ENCODE measurements at regions not wholly inside any gene's neighbourhood (a gene's known extent, or its start where the extent isn't known, plus 50 kb on each side); places are given as distances from the start of the nearest gene placed in this dataset.
A peak's percentile ranks its signal among the peaks of the same experiment; 100 is the strongest.

DNA sequence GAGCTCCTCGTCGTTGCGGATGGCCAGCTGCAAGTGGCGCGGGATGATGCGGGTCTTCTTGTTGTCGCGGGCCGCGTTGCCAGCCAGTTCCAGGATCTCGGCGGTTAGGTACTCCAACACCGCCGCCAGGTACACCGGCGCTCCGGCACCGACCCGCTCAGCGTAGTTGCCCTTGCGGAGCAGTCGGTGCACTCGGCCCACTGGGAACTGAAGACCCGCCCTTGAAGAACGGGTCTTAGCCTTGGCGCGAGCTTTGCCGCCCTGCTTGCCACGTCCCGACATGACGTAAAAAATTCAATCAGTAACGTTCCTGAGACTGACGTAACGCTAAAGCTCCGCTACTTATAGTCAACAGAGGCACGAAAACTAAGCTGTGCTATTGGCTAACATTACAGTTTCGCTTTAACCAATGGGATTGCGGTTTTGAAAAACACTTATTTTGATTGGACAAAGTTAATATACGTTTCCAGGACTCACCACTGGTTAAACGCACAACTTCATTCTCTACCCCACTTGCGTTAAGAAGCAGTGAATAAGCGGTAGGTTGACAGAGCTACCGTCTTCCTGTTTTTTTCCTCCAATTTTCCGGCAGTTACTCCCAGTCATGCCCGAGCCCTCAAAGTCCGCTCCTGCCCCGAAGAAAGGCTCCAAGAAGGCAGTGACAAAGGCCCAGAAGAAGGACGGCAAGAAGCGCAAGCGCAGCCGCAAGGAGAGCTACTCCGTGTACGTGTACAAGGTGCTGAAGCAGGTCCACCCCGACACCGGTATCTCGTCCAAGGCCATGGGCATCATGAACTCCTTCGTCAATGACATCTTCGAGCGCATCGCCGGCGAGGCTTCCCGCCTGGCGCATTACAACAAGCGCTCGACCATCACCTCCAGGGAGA is 73.9 kb downstream of the OR2B2 start (continued):
- TF ChIP-seq TCF12 (IDR thresholded peaks at IDR 0.05) (no peak), TCF12 (CRISPR knock-in tag; IDR thresholded peaks at IDR 0.05) (peak; percentile 93; the same call in 1 of the 2 replicates), ZNF335 (CRISPR knock-in tag; IDR thresholded peaks at IDR 0.05) (no peak), SMARCE1 (IDR thresholded peaks at IDR 0.05; ENCODE audit: borderline replicate concordance) (no peak), CBFB (CRISPR knock-in tag; IDR thresholded peaks at IDR 0.05) (peak; percentile 85), ZNF354B (CRISPR knock-in tag; IDR thresholded peaks at IDR 0.05) (no peak), ZNF232 (CRISPR knock-in tag; IDR thresholded peaks at IDR 0.05; ENCODE audit: borderline replicate concordance) (no peak; the same call in 1 of the 2 replicates), NFYB (CRISPR knock-in tag; IDR thresholded peaks at IDR 0.05) (peak; percentile 95), ZNF33B (CRISPR knock-in tag; IDR thresholded peaks at IDR 0.05) (no peak), TBX3 (IDR thresholded peaks at IDR 0.05; ENCODE audit: borderline replicate concordance) (peak; percentile 23; the same call in 1 of the 2 replicates), ZNF292 (CRISPR knock-in tag; IDR thresholded peaks at IDR 0.05; ENCODE audit: borderline replicate concordance, low read depth) (no peak), ELF1 (CRISPR knock-in tag; IDR thresholded peaks at IDR 0.05) (no peak), ZBTB21 (CRISPR knock-in tag; IDR thresholded peaks at IDR 0.05) (peak; percentile 100), ZNF569 (CRISPR knock-in tag; IDR thresholded peaks at IDR 0.05; ENCODE audit: borderline replicate concordance) (no peak), ZNF20 (CRISPR knock-in tag; IDR thresholded peaks at IDR 0.05) (peak; percentile 9; the same call in 1 of the 2 replicates), REXO4 (CRISPR knock-in tag; IDR thresholded peaks at IDR 0.05; ENCODE audit: borderline replicate concordance) (0 out of 2 replicates have a peak, but pooled peaks have one; percentile 11), BCL6 (CRISPR knock-in tag; IDR thresholded peaks at IDR 0.05) (peak; percentile 52; the same call in 1 of the 2 replicates), MTF1 (CRISPR knock-in tag; IDR thresholded peaks at IDR 0.05) (peak; percentile 92; the same call in 1 of the 2 replicates), CHD4 (IDR thresholded peaks at IDR 0.05; ENCODE audit: borderline replicate concordance, low read length) (no peak)
- TF ChIP-seq, protein P1, sequence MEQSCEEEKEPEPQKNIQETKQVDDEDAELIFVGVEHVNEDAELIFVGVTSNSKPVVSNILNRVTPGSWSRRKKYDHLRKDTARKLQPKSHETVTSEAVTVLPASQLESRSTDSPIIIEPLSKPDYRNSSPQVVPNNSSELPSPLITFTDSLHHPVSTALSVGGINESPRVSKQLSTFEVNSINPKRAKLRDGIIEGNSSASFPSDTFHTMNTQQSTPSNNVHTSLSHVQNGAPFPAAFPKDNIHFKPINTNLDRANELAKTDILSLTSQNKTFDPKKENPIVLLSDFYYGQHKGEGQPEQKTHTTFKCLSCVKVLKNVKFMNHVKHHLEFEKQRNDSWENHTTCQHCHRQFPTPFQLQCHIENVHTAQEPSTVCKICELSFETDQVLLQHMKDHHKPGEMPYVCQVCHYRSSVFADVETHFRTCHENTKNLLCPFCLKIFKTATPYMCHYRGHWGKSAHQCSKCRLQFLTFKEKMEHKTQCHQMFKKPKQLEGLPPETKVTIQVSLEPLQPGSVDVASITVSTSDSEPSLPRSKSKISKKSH (CRISPR knock-in tag; IDR thresholded peaks at IDR 0.05; ENCODE audit: borderline replicate concordance) = peak; percentile 39; the same call in 1 of the 2 replicates
- TF ChIP-seq, protein P2, sequence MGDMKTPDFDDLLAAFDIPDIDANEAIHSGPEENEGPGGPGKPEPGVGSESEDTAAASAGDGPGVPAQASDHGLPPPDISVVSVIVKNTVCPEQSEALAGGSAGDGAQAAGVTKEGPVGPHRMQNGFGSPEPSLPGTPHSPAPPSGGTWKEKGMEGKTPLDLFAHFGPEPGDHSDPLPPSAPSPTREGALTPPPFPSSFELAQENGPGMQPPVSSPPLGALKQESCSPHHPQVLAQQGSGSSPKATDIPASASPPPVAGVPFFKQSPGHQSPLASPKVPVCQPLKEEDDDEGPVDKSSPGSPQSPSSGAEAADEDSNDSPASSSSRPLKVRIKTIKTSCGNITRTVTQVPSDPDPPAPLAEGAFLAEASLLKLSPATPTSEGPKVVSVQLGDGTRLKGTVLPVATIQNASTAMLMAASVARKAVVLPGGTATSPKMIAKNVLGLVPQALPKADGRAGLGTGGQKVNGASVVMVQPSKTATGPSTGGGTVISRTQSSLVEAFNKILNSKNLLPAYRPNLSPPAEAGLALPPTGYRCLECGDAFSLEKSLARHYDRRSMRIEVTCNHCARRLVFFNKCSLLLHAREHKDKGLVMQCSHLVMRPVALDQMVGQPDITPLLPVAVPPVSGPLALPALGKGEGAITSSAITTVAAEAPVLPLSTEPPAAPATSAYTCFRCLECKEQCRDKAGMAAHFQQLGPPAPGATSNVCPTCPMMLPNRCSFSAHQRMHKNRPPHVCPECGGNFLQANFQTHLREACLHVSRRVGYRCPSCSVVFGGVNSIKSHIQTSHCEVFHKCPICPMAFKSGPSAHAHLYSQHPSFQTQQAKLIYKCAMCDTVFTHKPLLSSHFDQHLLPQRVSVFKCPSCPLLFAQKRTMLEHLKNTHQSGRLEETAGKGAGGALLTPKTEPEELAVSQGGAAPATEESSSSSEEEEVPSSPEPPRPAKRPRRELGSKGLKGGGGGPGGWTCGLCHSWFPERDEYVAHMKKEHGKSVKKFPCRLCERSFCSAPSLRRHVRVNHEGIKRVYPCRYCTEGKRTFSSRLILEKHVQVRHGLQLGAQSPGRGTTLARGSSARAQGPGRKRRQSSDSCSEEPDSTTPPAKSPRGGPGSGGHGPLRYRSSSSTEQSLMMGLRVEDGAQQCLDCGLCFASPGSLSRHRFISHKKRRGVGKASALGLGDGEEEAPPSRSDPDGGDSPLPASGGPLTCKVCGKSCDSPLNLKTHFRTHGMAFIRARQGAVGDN (CRISPR knock-in tag; IDR thresholded peaks at IDR 0.05) = peak; percentile 81
- TF ChIP-seq, protein P3, sequence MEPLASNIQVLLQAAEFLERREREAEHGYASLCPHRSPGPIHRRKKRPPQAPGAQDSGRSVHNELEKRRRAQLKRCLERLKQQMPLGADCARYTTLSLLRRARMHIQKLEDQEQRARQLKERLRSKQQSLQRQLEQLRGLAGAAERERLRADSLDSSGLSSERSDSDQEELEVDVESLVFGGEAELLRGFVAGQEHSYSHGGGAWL (CRISPR knock-in tag; IDR thresholded peaks at IDR 0.05) = 0 out of 2 replicates have a peak, but pooled peaks have one; percentile 35
- TF ChIP-seq, protein P4, sequence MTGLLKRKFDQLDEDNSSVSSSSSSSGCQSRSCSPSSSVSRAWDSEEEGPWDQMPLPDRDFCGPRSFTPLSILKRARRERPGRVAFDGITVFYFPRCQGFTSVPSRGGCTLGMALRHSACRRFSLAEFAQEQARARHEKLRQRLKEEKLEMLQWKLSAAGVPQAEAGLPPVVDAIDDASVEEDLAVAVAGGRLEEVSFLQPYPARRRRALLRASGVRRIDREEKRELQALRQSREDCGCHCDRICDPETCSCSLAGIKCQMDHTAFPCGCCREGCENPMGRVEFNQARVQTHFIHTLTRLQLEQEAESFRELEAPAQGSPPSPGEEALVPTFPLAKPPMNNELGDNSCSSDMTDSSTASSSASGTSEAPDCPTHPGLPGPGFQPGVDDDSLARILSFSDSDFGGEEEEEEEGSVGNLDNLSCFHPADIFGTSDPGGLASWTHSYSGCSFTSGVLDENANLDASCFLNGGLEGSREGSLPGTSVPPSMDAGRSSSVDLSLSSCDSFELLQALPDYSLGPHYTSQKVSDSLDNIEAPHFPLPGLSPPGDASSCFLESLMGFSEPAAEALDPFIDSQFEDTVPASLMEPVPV (CRISPR knock-in tag; IDR thresholded peaks at IDR 0.05) = no peak; the same call in 1 of the 2 replicates

Data from HepG2 (cell line).